ENCODE measurements at regions not wholly inside any gene's neighbourhood (a gene's known extent, or its start where the extent isn't known, plus 50 kb on each side); places are given as distances from the start of the nearest gene placed in this dataset.

DNA sequence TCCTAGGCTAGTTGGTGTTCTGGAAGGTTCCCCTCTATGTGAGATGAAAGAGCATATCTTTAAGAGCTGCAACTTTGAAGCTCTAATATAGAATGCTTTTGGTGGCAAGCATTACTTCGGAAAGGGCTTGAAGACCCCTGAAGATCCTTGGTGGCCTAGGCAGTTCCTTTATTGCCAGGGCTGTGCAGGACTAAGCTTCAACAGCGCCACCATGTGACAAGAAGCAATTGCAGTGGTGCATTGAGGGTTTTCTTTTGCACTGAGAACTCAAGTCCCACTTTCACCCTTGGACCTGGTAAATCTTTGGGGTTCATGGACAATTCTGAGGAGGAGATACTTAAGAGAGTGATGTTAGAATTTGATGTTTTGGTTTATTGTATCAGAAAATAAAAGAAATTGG, 237.4 kb upstream of the GMDS start:
- Histone ChIP-seq H3K27ac (no peak overlapping the region), H3K9me3 (peaks cover 9% of the 10 kb centered on the region), H3K4me3 (no peak overlapping the region), H3K4me1 (no peaks in the 10 kb centered on the region), H3K27me3 (ENCODE audit: low read depth) (no peaks in the 10 kb centered on the region), H3K36me3 (no peaks in the 10 kb centered on the region)
- intact Hi-C loops (cut with DNase I), result no loop called here
- no peak for TF ChIP-seq CTCF (IDR thresholded peaks at IDR 0.05)
- ATAC-seq (no peak), DNase-seq (no peak)

GRCh38 chr6:2481307-2481706, 235.9 kb upstream of the GMDS start:
- intact Hi-C loops (cut with DNase I), result no loop called here
- ATAC-seq (no peak), DNase-seq (no peak)

GRCh38 chr6:2480267-2480966, 235.0 kb upstream of the GMDS start:
- Histone ChIP-seq H3K4me1 (no peaks in the 10 kb centered on the region), H3K9me3 (peaks cover 9% of the 10 kb centered on the region), H3K4me3 (no peak overlapping the region), H3K36me3 (no peaks in the 10 kb centered on the region), H3K27ac (no peak overlapping the region), H3K27me3 (ENCODE audit: low read depth) (no peaks in the 10 kb centered on the region)
- intact Hi-C loops (cut with DNase I), result no loop called here
- ATAC-seq, result no peak
- no peak for TF ChIP-seq CTCF (IDR thresholded peaks at IDR 0.05)
- DNase-seq, result no peak

More at GRCh38 chr6:2481307-2481706, 235.9 kb upstream of the GMDS start:
- TF ChIP-seq CTCF (IDR thresholded peaks at IDR 0.05), result no peak
- Histone ChIP-seq H3K9me3 (peaks cover 9% of the 10 kb centered on the region), H3K27me3 (ENCODE audit: low read depth) (no peaks in the 10 kb centered on the region), H3K36me3 (no peaks in the 10 kb centered on the region), H3K27ac (no peak overlapping the region), H3K4me3 (no peak overlapping the region), H3K4me1 (no peaks in the 10 kb centered on the region)

DNA sequence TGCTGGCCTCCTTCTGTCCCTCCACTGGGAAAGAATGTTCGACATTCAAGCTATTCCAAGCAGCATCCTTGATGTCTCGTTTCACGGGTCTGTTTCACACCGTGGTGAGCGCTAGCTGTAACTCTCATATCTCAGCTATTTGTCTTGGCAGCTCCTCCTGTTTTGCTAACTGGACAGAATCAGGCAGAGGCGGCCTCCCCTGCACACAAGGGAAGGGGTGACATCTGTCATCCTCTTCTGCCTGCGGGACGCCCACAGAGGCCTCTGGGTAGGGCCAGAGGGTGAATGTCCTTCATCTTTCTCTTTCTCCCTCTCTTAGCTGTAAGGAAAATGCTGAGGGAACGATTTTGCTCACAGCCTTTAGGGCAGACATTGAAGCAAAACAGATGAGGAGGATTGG, 232.8 kb upstream of the GMDS start:
- TF ChIP-seq CTCF (IDR thresholded peaks at IDR 0.05), result no peak
- Histone ChIP-seq H3K4me1 (no peaks in the 10 kb centered on the region), H3K27me3 (ENCODE audit: low read depth) (no peaks in the 10 kb centered on the region), H3K4me3 (no peak overlapping the region), H3K9me3 (peaks cover 9% of the 10 kb centered on the region), H3K27ac (no peak overlapping the region), H3K36me3 (no peaks in the 10 kb centered on the region)
- intact Hi-C loops (cut with DNase I), result no loop called here
- no peak for DNase-seq
- no peak for ATAC-seq

GRCh38 chr6:2477666-2478065, 232.3 kb upstream of the GMDS start:
- no peak for ATAC-seq

More at GRCh38 chr6:2477666-2478065, 232.3 kb upstream of the GMDS start:
- H3K27ac ChIP-seq, result no peak overlapping the region
- no peaks in the 10 kb centered on the region for H3K36me3 ChIP-seq
- TF ChIP-seq CTCF (IDR thresholded peaks at IDR 0.05), result no peak
- peaks cover 5% of the 10 kb centered on the region for H3K9me3 ChIP-seq
- no peaks in the 10 kb centered on the region for H3K4me1 ChIP-seq
- H3K4me3 ChIP-seq, result no peak overlapping the region
- intact Hi-C loops (cut with DNase I), result no loop called here
- no peak for DNase-seq
- no peaks in the 10 kb centered on the region for H3K27me3 ChIP-seq (ENCODE audit: low read depth)

Measured in lower lobe of right lung (tissue), 2 donors.